HCT116 (cell line): ENCODE measurements at regions not wholly inside any gene's neighbourhood (a gene's known extent, or its start where the extent isn't known, plus 50 kb on each side); places are given as distances from the start of the nearest gene placed in this dataset.

Experiments
- ATAC-seq: fragments of 200-7000 bp; cut with Tn5 transposase; 2 replicates; pipeline ENCODE4 v1.9.1; 2020; ENCODE audit warnings: mild to moderate bottlenecking, moderate library complexity
- BruUV-seq: library from RNA; stranded (reverse); fragments of 400-500 nt; replicated peaks from 2 replicates; lab custom pipeline; 2021; lab: Mats Ljungman, UMichigan
- CTCF ChIA-PET: fragments of 300-600 bp; sonication (Branson Sonifier 250); formaldehyde crosslinking; loops from one replicate; lab custom pipeline; 2021; ENCODE audit warnings: antibody characterized with exemption; lab: Charles Lee
- POLR2A ChIA-PET: fragments of 300-600, 350-600 bp; sonication (Branson Sonifier 250); formaldehyde crosslinking; loops from one replicate; lab custom pipeline; 2021; ENCODE audit warnings: antibody characterized with exemption; lab: Charles Lee
- RAD21 ChIA-PET, 2 experiments: fragments of 300-600 bp; sonication (Branson Sonifier 250); formaldehyde crosslinking; loops; one replicate each; lab custom pipeline; 2023; ENCODE audit warnings: low total read pairs in 2 of 2; ENCODE audit not compliant: uncharacterized antibody in 2 of 2, unreplicated experiment in 2 of 2, low non-redundant PET in 1 of 2; lab: Charles Lee
- DNase-seq: peaks from one replicate; pipeline ENCODE4 v3.0.0-alpha.2; 2010; ENCODE audit warnings: low read depth, low spot score
- H2AFZ ChIP-seq: fragments of 200-600 bp; shearing (Covaris generic), sonication (generic); 2 replicates; pipeline ENCODE4 v1.6.1; 2017; ENCODE audit warnings: low read depth, mixed run types, mixed read lengths, antibody characterized with exemption, low read length; ENCODE audit not compliant: poor library complexity, severe bottlenecking
- H3K27ac ChIP-seq: 2 replicates; pipeline ENCODE4 v1.5.1; 2012; ENCODE audit warnings: low read depth, low read length
- H3K27me3 ChIP-seq: fragments of 200-600 bp; sonication (generic); 2 replicates; pipeline ENCODE4 v1.6.1; 2016; ENCODE audit warnings: mixed run types, low read length, mixed read lengths; ENCODE audit not compliant: insufficient read depth
- H3K36me3 ChIP-seq, 2 experiments: fragments of 200-500 bp in 1 of 2; fragments of 200-600 bp in 1 of 2; sonication (Bioruptor generic) in 1 of 2; sonication (generic) in 1 of 2; 2 replicates each; pipeline versions ENCODE4 v1.5.1 to v1.6.1; 2014 to 2016; ENCODE audit warnings: low read length in 2 of 2, inconsistent platforms in 1 of 2, mixed read lengths in 1 of 2, mixed run types in 1 of 2; ENCODE audit not compliant: insufficient read depth in 2 of 2, control insufficient read depth in 1 of 2
- H3K4me1 ChIP-seq, 2 experiments: fragments of 200-600 bp in 1 of 2; sonication (generic) in 1 of 2; 2 replicates each; pipeline versions ENCODE4 v1.5.1 to v1.6.1; 2012 to 2017; ENCODE audit warnings: low read length in 2 of 2, inconsistent platforms in 1 of 2, mild to moderate bottlenecking in 1 of 2, mixed read lengths in 1 of 2, mixed run types in 1 of 2, moderate library complexity in 1 of 2; ENCODE audit not compliant: insufficient read depth in 2 of 2, control insufficient read depth in 1 of 2
- H3K4me2 ChIP-seq: fragments of 200-600 bp; sonication (generic); 2 replicates; pipeline ENCODE4 v1.6.1; 2017; ENCODE audit warnings: mixed run types, low read length, mixed read lengths
- H3K4me3 ChIP-seq, 2 experiments: fragments of 200-600 bp in 1 of 2; sonication (generic) in 1 of 2; replicated peaks in 1 of 2; 2 replicates each; pipeline ENCODE4 v1.5.1; 2011 to 2016; ENCODE audit warnings: low read length in 2 of 2, control low read depth in 1 of 2, low read depth in 1 of 2, mild to moderate bottlenecking in 1 of 2, mixed read lengths in 1 of 2, mixed run types in 1 of 2
- H3K79me2 ChIP-seq: fragments of 200-600 bp; sonication (generic); 2 replicates; pipeline ENCODE4 v1.6.1; 2017; ENCODE audit warnings: mild to moderate bottlenecking, mixed run types, low read length, moderate library complexity, mixed read lengths; ENCODE audit not compliant: insufficient read depth
- H3K9ac ChIP-seq: fragments of 200-600 bp; sonication (generic); 2 replicates; pipeline ENCODE4 v1.6.1; 2016; ENCODE audit warnings: low read length, mixed read lengths
- H3K9me2 ChIP-seq: fragments of 200-600 bp; sonication (generic), shearing (Covaris generic); 2 replicates; pipeline ENCODE4 v1.6.1; 2017; ENCODE audit warnings: mixed run types, mild to moderate bottlenecking, moderate library complexity; ENCODE audit not compliant: insufficient read depth
- H3K9me3 ChIP-seq, 2 experiments: fragments of 200-500 bp in 1 of 2; fragments of 200-600 bp in 1 of 2; sonication (Bioruptor generic) in 1 of 2; sonication (generic) in 1 of 2; 2 replicates each; pipeline ENCODE4 v1.6.1; 2014 to 2017; ENCODE audit warnings: low read length in 2 of 2, mixed read lengths in 2 of 2, inconsistent platforms in 1 of 2, low read depth in 1 of 2, mild to moderate bottlenecking in 1 of 2, mixed run types in 1 of 2, moderate library complexity in 1 of 2; ENCODE audit not compliant: control insufficient read depth in 1 of 2, insufficient read depth in 1 of 2
- H4K20me1 ChIP-seq: fragments of 200-600 bp; sonication (generic), shearing (Covaris generic); 2 replicates; pipeline ENCODE4 v1.6.1; 2017; ENCODE audit warnings: mixed run types, mild to moderate bottlenecking, moderate library complexity; ENCODE audit not compliant: insufficient read depth
- ATF3 ChIP-seq: IDR thresholded peaks from 2 replicates; pipeline ENCODE4 v1.6.1; 2012
- CBX3 ChIP-seq: IDR thresholded peaks from 2 replicates; pipeline ENCODE4 v1.6.1; 2012; ENCODE audit warnings: low read depth
- CEBPB ChIP-seq: IDR thresholded peaks from 2 replicates; pipeline ENCODE4 v1.6.1; 2012; ENCODE audit warnings: low read depth
- EGR1 ChIP-seq: IDR thresholded peaks from 2 replicates; pipeline ENCODE4 v1.6.1; 2012; ENCODE audit warnings: low read depth
- ELF1 ChIP-seq: IDR thresholded peaks from 2 replicates; pipeline ENCODE4 v1.6.1; 2012; ENCODE audit warnings: low read depth, borderline replicate concordance
- EZH2phosphoT487 ChIP-seq: fragments of 200-600 bp; IDR thresholded peaks from 2 replicates; pipeline ENCODE4 v1.6.1; 2018; ENCODE audit warnings: antibody characterized with exemption, borderline replicate concordance
- FOSL1 ChIP-seq: IDR thresholded peaks from 2 replicates; pipeline ENCODE4 v1.6.1; 2012; ENCODE audit warnings: low read depth
- JUND ChIP-seq: IDR thresholded peaks from 2 replicates; pipeline ENCODE4 v1.6.1; 2012
- POLR2A ChIP-seq: IDR thresholded peaks from 2 replicates; pipeline ENCODE4 v1.7.0; 2011; ENCODE audit warnings: borderline replicate concordance; ENCODE audit not compliant: insufficient read depth, insufficient read length; ENCODE audit errors: extremely low read depth
- POLR2AphosphoS5 ChIP-seq: IDR thresholded peaks from 2 replicates; pipeline ENCODE4 v1.6.1; 2011; ENCODE audit warnings: mild to moderate bottlenecking, low read depth, low read length, moderate library complexity
- RAD21 ChIP-seq: IDR thresholded peaks from 2 replicates; pipeline ENCODE4 v1.6.1; 2012; ENCODE audit warnings: low read depth, mild to moderate bottlenecking
- SIN3A ChIP-seq: IDR thresholded peaks from 2 replicates; pipeline ENCODE4 v1.6.1; 2012; ENCODE audit warnings: low read depth
- SP1 ChIP-seq: IDR thresholded peaks from 2 replicates; pipeline ENCODE4 v1.6.1; 2012; ENCODE audit warnings: low read depth
- SRF ChIP-seq: IDR thresholded peaks from 2 replicates; pipeline ENCODE4 v1.6.1; 2012; ENCODE audit warnings: low read depth
- TCF7L2 ChIP-seq: IDR thresholded peaks from 2 replicates; pipeline ENCODE4 v1.7.0; 2011; ENCODE audit warnings: borderline replicate concordance, inconsistent platforms; ENCODE audit not compliant: insufficient read depth, insufficient read length; ENCODE audit errors: extremely low read depth
- ZBTB33 ChIP-seq: IDR thresholded peaks from 2 replicates; pipeline ENCODE4 v1.6.1; 2011; ENCODE audit warnings: mild to moderate bottlenecking, low read length, moderate library complexity; ENCODE audit not compliant: insufficient replicate concordance; ENCODE audit errors: extremely low read depth
- intact Hi-C: fragments of 100-400 bp; cut with micrococcal nuclease; formaldehyde crosslinking; loops from 2 replicates; pipeline ENCODE4 v1.10.0; 2022

- H3K4me3 ChIP-seq = no peak overlapping the region
- no peak overlapping the region for H3K27ac ChIP-seq
- H3K4me2 ChIP-seq = no peak overlapping the region
- DNase-seq (no peak), ATAC-seq (no peak)
- BruUV-seq = no TSS peak
- H3K9me2 ChIP-seq = no peaks in the 10 kb centered on the region
- intact Hi-C loops = no loop called here
- TF ChIP-seq SIN3A = no peak
- TF ChIP-seq SRF = no peak
- TF ChIP-seq CEBPB = no peak
- no peak for TF ChIP-seq SP1
- no peak for TF ChIP-seq FOSL1
- no peak for TF ChIP-seq CBX3
- ChIA-PET CTCF (no interaction called here), POLR2A (no interaction called here), RAD21 (no interaction called here)
- peaks cover 21% of the 10 kb centered on the region; the same call in 1 of the 2 replicates for H3K27me3 ChIP-seq
- no peak overlapping the region for H3K9ac ChIP-seq
- no peaks in the 10 kb centered on the region for H3K79me2 ChIP-seq
- H2AFZ ChIP-seq = no peak overlapping the region
- no peaks in the 10 kb centered on the region for H4K20me1 ChIP-seq
- H3K36me3 ChIP-seq = no peaks in the 10 kb centered on the region
- no peaks in the 10 kb centered on the region for H3K4me1 ChIP-seq
- H3K9me3 ChIP-seq = no peaks in the 10 kb centered on the region
These were observed 194.3 kb upstream of the C2CD4B start for GRCh38 chr15:62359416-62359815.

- BruUV-seq = no TSS peak
- POLR2A ChIA-PET = no interaction called here
- no peaks in the 10 kb centered on the region for H3K9me3 ChIP-seq
- no peak overlapping the region for H2AFZ ChIP-seq
- no peaks in the 10 kb centered on the region for H3K4me1 ChIP-seq
- RAD21 ChIA-PET = no interaction called here
- TF ChIP-seq EGR1 (no peak), TCF7L2 (no peak), ZBTB33 (no peak), POLR2AphosphoS5 (no peak), POLR2A (no peak), ATF3 (no peak), SRF (no peak), JUND (no peak), CBX3 (no peak), ELF1 (no peak), FOSL1 (no peak), EZH2phosphoT487 (no peak), CEBPB (no peak), RAD21 (no peak)
- TF ChIP-seq, all 23 proteins: peak for 0
- Histone ChIP-seq H3K79me2 (no peaks in the 10 kb centered on the region), H3K9me2 (no peaks in the 10 kb centered on the region), H3K27ac (no peak overlapping the region), H3K4me2 (no peak overlapping the region), H3K36me3 (no peaks in the 10 kb centered on the region), H3K27me3 (peaks cover 21% of the 10 kb centered on the region; the same call in 1 of the 2 replicates), H3K9ac (no peak overlapping the region), H4K20me1 (no peaks in the 10 kb centered on the region), H3K4me3 (no peak overlapping the region)
- CTCF ChIA-PET = no interaction called here
- ATAC-seq (no peak), DNase-seq (no peak)
- intact Hi-C loops = no loop called here
These were observed 195.4 kb upstream of the C2CD4B start for GRCh38 chr15:62360332-62361097.
